ENCODE measurements at regions not wholly inside any gene's neighbourhood (a gene's known extent, or its start where the extent isn't known, plus 50 kb on each side); places are given as distances from the start of the nearest gene placed in this dataset.

- H3K4me1 ChIP-seq (ENCODE audit: control insufficient read depth in 5 of 5, insufficient read depth in 5 of 5, low read length in 5 of 5), result no peaks in the 10 kb centered on the region
- no peak overlapping the region for H3K4me3 ChIP-seq
- TF ChIP-seq CTCF (IDR thresholded peaks at IDR 0.05; ENCODE audit: control extremely low read depth, extremely low read depth), result no peak
- ATAC-seq (ENCODE audit: insufficient read depth, low FRiP score), result no peak
- no peak for DNase-seq
- H3K9ac ChIP-seq (ENCODE audit: insufficient read depth in 1 of 2, low read length in 2 of 2), result no peak overlapping the region
- no peak overlapping the region for H3K27ac ChIP-seq (ENCODE audit: low read depth in 1 of 2, low read length in 1 of 2)
- peaks cover 0 to 1% (median 0%) of the 10 kb centered on the region in 3 donors for H3K27me3 ChIP-seq (ENCODE audit: control insufficient read depth in 3 of 3, insufficient read depth in 3 of 3, low read length in 2 of 3)
- H3K36me3 ChIP-seq (ENCODE audit: control insufficient read depth in 4 of 4, insufficient read depth in 4 of 4, low read length in 4 of 4), result no peaks in the 10 kb centered on the region
- WGBS, 2 donors, result 93 to 95% methylated on average over 4 of the region's 4 CpGs
- no peaks in the 10 kb centered on the region for H3K9me3 ChIP-seq (ENCODE audit: control insufficient read depth in 4 of 4, insufficient read depth in 3 of 4, low read length in 3 of 4)
These were observed 222.6 kb downstream of the TEX36 start for GRCh38 chr10:125460326-125460725.

GRCh38 chr10:125457406-125457805 is 225.6 kb downstream of the TEX36 start:
- ATAC-seq (ENCODE audit: insufficient read depth, low FRiP score), result no peak
- Histone ChIP-seq H3K27ac (ENCODE audit: low read depth in 1 of 2, low read length in 1 of 2) (no peak overlapping the region), H3K4me1 (ENCODE audit: control insufficient read depth in 5 of 5, insufficient read depth in 5 of 5, low read length in 5 of 5) (no peaks in the 10 kb centered on the region), H3K27me3 (ENCODE audit: control insufficient read depth in 3 of 3, insufficient read depth in 3 of 3, low read length in 2 of 3) (no peaks in the 10 kb centered on the region), H3K36me3 (ENCODE audit: control insufficient read depth in 4 of 4, insufficient read depth in 4 of 4, low read length in 4 of 4) (no peaks in the 10 kb centered on the region), H3K4me3 (no peak overlapping the region), H3K9ac (ENCODE audit: insufficient read depth in 1 of 2, low read length in 2 of 2) (no peak overlapping the region), H3K9me3 (ENCODE audit: control insufficient read depth in 4 of 4, insufficient read depth in 3 of 4, low read length in 3 of 4) (no peaks in the 10 kb centered on the region)
- TF ChIP-seq CTCF (IDR thresholded peaks at IDR 0.05; ENCODE audit: control extremely low read depth, extremely low read depth), result no peak
- peak in 1 of 3 donors; percentile 34 for DNase-seq
- 8 to 16% methylated on average over 5 of the region's 5 CpGs for WGBS, 2 donors

GRCh38 chr10:125455855-125456254 is 227.1 kb downstream of the TEX36 start:
- H3K27me3 ChIP-seq (ENCODE audit: control insufficient read depth in 3 of 3, insufficient read depth in 3 of 3, low read length in 2 of 3), result no peaks in the 10 kb centered on the region

More at GRCh38 chr10:125455855-125456254, 227.1 kb downstream of the TEX36 start:
- WGBS, 2 donors, result 66 to 74% methylated on average over 3 of the region's 3 CpGs
- no peak overlapping the region for H3K4me3 ChIP-seq
- no peak overlapping the region for H3K27ac ChIP-seq (ENCODE audit: low read depth in 1 of 2, low read length in 1 of 2)
- peaks cover 0 to 2% (median 0%) of the 10 kb centered on the region in 4 donors for H3K9me3 ChIP-seq (ENCODE audit: control insufficient read depth in 4 of 4, insufficient read depth in 3 of 4, low read length in 3 of 4)
- no peaks in the 10 kb centered on the region for H3K4me1 ChIP-seq (ENCODE audit: control insufficient read depth in 5 of 5, insufficient read depth in 5 of 5, low read length in 5 of 5)
- H3K36me3 ChIP-seq (ENCODE audit: control insufficient read depth in 4 of 4, insufficient read depth in 4 of 4, low read length in 4 of 4), result no peaks in the 10 kb centered on the region
- DNase-seq (no peak), ATAC-seq (ENCODE audit: insufficient read depth, low FRiP score) (no peak)
- H3K9ac ChIP-seq (ENCODE audit: insufficient read depth in 1 of 2, low read length in 2 of 2), result no peak overlapping the region
- TF ChIP-seq CTCF (IDR thresholded peaks at IDR 0.05; ENCODE audit: control extremely low read depth, extremely low read depth), result no peak
